ENCODE measurements at regions not wholly inside any gene's neighbourhood (a gene's known extent, or its start where the extent isn't known, plus 50 kb on each side); places are given as distances from the start of the nearest gene placed in this dataset.

DNA sequence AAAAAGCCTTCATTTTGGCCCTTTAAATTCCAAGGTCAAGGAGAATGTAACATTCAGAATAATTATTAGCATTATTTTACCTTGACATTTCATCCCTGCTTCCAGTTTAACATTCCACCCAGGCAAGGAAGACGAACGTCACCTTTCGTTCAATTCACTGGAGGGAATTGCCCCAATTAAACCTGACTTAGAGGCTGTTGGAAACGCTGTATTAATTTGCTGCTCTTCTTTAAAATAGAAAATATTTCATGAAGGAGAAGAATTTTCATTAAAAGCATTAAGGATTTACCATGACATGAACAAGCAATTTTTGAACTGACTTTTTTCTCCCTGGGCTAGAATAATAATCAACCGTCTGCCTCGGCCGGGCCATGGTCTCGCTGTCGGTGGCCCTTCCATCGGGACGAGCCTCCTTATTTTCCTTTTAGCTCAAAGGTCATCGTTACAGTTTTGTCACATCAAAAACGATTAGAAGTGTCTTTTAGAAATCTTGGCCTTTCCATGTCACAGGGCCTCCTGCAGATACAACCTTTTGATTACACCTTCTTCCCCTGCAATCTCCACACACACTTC is 282.9 kb upstream of the SOX4 start:
- no peak overlapping the region for H3K4me3 ChIP-seq (ENCODE audit: low read length)

DNA sequence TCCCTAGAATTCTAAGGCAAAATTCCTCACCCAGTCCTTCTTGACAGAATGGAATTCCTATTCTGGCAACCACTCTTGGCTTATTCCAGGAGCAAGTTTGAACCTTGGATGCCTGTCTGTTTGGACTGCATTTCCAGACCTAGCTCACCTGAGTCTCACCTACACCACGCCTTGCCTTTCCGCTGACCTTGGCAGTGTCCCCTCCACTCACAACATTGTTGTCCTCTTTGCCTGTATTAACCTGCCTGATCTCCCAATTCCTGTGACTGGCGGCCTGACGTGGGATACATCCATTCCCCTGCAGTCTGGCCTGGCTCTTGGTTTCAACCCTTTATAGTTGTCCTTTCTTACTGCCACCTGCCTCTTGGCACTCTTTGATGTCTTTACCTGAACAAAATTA is 281.4 kb upstream of the SOX4 start:
- Histone ChIP-seq H3K4me1 (ENCODE audit: insufficient read depth, low read length) (no peaks in the 10 kb centered on the region; the same call in 1 of the 2 replicates), H3K9ac (ENCODE audit: low read depth, low read length) (no peak overlapping the region)
- WGBS, result 91% methylated on average over 4 of the region's 4 CpGs

More for the DNA sequence above, 282.9 kb upstream of the SOX4 start:
- WGBS, result 91% methylated on average over 13 of the region's 13 CpGs
- Histone ChIP-seq H3K9me3 (ENCODE audit: insufficient read depth, low read depth, low read length) (no peaks in the 10 kb centered on the region), H3K9ac (ENCODE audit: low read depth, low read length) (no peak overlapping the region), H3K4me1 (ENCODE audit: insufficient read depth, low read length) (no peaks in the 10 kb centered on the region; the same call in 1 of the 2 replicates), H3K27me3 (ENCODE audit: insufficient read depth, low read length) (no peaks in the 10 kb centered on the region), H3K27ac (ENCODE audit: low read depth, low read length) (no peak overlapping the region), H3K36me3 (ENCODE audit: insufficient read depth, low read length) (no peaks in the 10 kb centered on the region)

GRCh38 chr6:21317642-21318041 is 275.9 kb upstream of the SOX4 start:
- H3K4me3 ChIP-seq (ENCODE audit: low read length), result no peak overlapping the region
- no peaks in the 10 kb centered on the region for H3K4me1 ChIP-seq (ENCODE audit: insufficient read depth, low read length)
- no peaks in the 10 kb centered on the region for H3K9me3 ChIP-seq (ENCODE audit: insufficient read depth, low read depth, low read length)
- H3K27ac ChIP-seq (ENCODE audit: low read depth, low read length), result no peak overlapping the region
- WGBS, result 92% methylated on average over 12 of the region's 12 CpGs
- no peak overlapping the region for H3K9ac ChIP-seq (ENCODE audit: low read depth, low read length)
- H3K36me3 ChIP-seq (ENCODE audit: insufficient read depth, low read length), result no peaks in the 10 kb centered on the region
- no peaks in the 10 kb centered on the region for H3K27me3 ChIP-seq (ENCODE audit: insufficient read depth, low read length)

More for the DNA sequence above, 281.4 kb upstream of the SOX4 start:
- no peak overlapping the region for H3K4me3 ChIP-seq (ENCODE audit: low read length)
- no peak overlapping the region for H3K27ac ChIP-seq (ENCODE audit: low read depth, low read length)
- H3K36me3 ChIP-seq (ENCODE audit: insufficient read depth, low read length), result no peaks in the 10 kb centered on the region
- no peaks in the 10 kb centered on the region for H3K27me3 ChIP-seq (ENCODE audit: insufficient read depth, low read length)
- H3K9me3 ChIP-seq (ENCODE audit: insufficient read depth, low read depth, low read length), result no peaks in the 10 kb centered on the region

DNA sequence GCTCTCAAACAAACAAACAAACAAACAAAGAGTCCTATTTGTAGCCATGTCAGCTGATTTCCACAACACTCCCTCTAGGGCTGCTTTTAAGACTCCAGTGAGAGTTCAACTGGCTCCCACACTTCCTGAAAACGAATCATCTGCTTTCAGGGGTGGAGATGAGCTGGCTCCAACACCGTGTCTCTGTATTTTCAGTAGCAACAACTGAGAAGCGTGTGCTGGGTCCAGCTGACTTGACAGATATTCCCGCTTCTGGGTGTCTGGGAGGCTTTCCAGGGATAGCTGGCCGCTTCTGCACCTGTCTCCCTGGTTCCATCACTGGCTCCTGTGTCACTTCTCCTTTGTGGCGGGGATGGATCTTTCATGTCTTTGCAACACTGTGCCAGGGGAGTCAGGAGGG is 272.5 kb upstream of the SOX4 start:
- no peaks in the 10 kb centered on the region for H3K4me1 ChIP-seq (ENCODE audit: insufficient read depth, low read length)
- no peaks in the 10 kb centered on the region for H3K9me3 ChIP-seq (ENCODE audit: insufficient read depth, low read depth, low read length)
- no peak overlapping the region for H3K9ac ChIP-seq (ENCODE audit: low read depth, low read length)
- no peak overlapping the region for H3K4me3 ChIP-seq (ENCODE audit: low read length)
- 86% methylated on average over 6 of the region's 6 CpGs for WGBS
- H3K27ac ChIP-seq (ENCODE audit: low read depth, low read length), result no peak overlapping the region
- H3K27me3 ChIP-seq (ENCODE audit: insufficient read depth, low read length), result no peaks in the 10 kb centered on the region
- no peaks in the 10 kb centered on the region for H3K36me3 ChIP-seq (ENCODE audit: insufficient read depth, low read length)

- Histone ChIP-seq H3K9ac (ENCODE audit: low read depth, low read length) (no peak overlapping the region), H3K9me3 (ENCODE audit: insufficient read depth, low read depth, low read length) (no peaks in the 10 kb centered on the region), H3K4me1 (ENCODE audit: insufficient read depth, low read length) (no peaks in the 10 kb centered on the region), H3K27ac (ENCODE audit: low read depth, low read length) (no peak overlapping the region), H3K4me3 (ENCODE audit: low read length) (no peak overlapping the region), H3K27me3 (ENCODE audit: insufficient read depth, low read length) (no peaks in the 10 kb centered on the region), H3K36me3 (ENCODE audit: insufficient read depth, low read length) (no peaks in the 10 kb centered on the region)
- 98% methylated on average over 2 of the region's 2 CpGs for WGBS
These were observed 272.0 kb upstream of the SOX4 start for GRCh38 chr6:21321531-21321930.

DNA sequence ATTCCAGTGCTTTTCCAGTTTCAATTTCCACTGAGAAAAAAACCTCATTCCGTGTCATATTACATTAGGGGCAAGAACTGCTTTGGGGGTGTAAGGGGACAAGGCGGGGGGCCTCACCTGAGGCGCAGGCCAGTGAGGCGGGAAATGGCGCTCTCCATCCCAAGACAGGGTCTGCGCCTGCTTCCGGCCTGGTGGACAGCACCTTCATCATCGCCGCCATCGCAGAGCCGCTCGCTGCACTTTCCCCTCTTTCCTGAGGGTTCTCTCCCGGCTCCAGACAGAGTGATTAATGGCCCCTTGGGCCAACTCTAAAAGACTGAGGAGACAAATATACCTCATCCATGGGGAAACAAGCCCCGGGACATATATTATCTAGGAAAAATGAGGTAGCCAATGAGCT is 270.0 kb upstream of the SOX4 start:
- H3K36me3 ChIP-seq (ENCODE audit: insufficient read depth, low read length), result no peaks in the 10 kb centered on the region
- peaks cover 11% of the 10 kb centered on the region for H3K4me1 ChIP-seq (ENCODE audit: insufficient read depth, low read length)
- H3K4me3 ChIP-seq (ENCODE audit: low read length), result no peak overlapping the region
- H3K27me3 ChIP-seq (ENCODE audit: insufficient read depth, low read length), result no peaks in the 10 kb centered on the region
- H3K9ac ChIP-seq (ENCODE audit: low read depth, low read length), result no peak overlapping the region
- 93% methylated on average over 14 of the region's 14 CpGs for WGBS
- H3K9me3 ChIP-seq (ENCODE audit: insufficient read depth, low read depth, low read length), result no peaks in the 10 kb centered on the region
- H3K27ac ChIP-seq (ENCODE audit: low read depth, low read length), result no peak overlapping the region

DNA sequence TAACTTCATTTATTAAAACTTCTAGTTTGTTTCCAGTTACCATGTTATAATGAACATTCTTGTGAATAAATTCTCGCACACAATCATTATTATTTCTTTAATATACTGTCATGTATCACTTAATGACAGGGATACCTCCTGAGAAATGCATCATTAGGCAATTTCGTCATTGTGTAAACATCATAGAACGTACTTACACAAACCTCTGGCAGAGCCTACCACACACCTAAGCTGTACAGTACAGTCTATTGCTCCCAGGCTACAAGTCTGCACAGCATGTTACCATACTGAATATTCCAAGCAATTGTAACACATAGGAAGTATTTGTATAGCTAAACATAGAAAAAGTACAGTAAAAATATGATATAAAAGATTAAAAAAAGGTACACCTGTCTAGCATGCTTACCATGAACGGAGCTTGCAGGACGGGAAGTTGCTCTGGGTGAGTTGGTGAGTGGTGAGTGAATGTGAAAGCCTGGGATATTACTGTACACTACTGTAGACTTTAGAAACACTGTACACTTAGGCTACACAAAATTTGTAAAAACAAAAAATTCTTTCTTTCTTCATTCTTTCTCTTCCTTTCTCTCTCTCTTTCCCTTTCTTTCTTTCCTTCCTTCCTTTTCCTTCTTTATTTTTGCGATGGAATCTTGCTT is 268.2 kb upstream of the SOX4 start:
- H3K9me3 ChIP-seq (ENCODE audit: insufficient read depth, low read depth, low read length), result no peaks in the 10 kb centered on the region
- H3K27ac ChIP-seq (ENCODE audit: low read depth, low read length), result no peak overlapping the region
- H3K4me3 ChIP-seq (ENCODE audit: low read length), result no peak overlapping the region
- WGBS, result 94% methylated on average over 6 of the region's 6 CpGs
- no peaks in the 10 kb centered on the region for H3K27me3 ChIP-seq (ENCODE audit: insufficient read depth, low read length)
- H3K4me1 ChIP-seq (ENCODE audit: insufficient read depth, low read length), result peaks cover 11% of the 10 kb centered on the region
- H3K9ac ChIP-seq (ENCODE audit: low read depth, low read length), result no peak overlapping the region
- H3K36me3 ChIP-seq (ENCODE audit: insufficient read depth, low read length), result no peaks in the 10 kb centered on the region

DNA sequence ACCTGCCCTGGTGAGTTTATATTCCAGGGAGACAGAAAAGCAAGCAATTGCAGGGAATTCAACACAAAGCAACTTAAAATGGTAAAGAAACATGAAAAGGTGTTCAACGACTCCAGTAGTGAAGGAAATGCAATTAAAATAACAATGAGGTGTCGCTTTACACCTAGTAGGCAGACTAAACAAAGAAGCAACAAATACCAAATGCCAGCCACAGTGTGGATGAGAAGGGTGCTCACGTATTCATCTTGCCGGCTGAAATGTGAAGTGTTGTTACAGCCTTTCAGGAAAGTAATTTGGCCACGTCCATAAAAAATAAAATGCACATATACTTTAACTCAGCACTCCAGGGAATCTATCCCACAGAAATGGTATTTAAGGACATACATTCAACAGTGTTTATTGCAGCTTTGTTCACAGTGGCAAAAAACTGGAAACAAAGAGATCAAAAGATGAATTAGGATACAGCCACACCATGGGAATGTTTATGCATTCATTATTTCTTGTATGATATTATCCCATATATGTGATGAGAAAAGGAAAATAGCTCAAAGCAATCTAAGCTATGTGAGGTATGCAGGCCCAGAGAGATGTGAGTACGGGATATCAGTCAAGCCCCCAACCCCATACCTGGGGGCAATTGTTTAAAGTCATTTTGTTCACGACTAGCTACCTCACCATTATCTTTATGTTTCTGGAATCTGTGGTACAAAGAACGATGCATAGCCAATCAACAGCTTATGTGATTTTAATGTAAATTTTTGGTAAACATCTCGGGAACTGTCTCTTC is 266.0 kb upstream of the SOX4 start:
- peaks cover 11% of the 10 kb centered on the region for H3K4me1 ChIP-seq (ENCODE audit: insufficient read depth, low read length)
- no peaks in the 10 kb centered on the region for H3K9me3 ChIP-seq (ENCODE audit: insufficient read depth, low read depth, low read length)
- H3K4me3 ChIP-seq (ENCODE audit: low read length), result peak overlapping the region; percentile 13; the same call in 1 of the 2 replicates
- peak overlapping the region; percentile 75 for H3K27ac ChIP-seq (ENCODE audit: low read depth, low read length)
- H3K36me3 ChIP-seq (ENCODE audit: insufficient read depth, low read length), result no peaks in the 10 kb centered on the region
- H3K27me3 ChIP-seq (ENCODE audit: insufficient read depth, low read length), result no peaks in the 10 kb centered on the region
- WGBS, result 14% methylated on average over 8 of the region's 9 CpGs
- peak overlapping the region; percentile 22; the same call in 1 of the 2 replicates for H3K9ac ChIP-seq (ENCODE audit: low read depth, low read length)

DNA sequence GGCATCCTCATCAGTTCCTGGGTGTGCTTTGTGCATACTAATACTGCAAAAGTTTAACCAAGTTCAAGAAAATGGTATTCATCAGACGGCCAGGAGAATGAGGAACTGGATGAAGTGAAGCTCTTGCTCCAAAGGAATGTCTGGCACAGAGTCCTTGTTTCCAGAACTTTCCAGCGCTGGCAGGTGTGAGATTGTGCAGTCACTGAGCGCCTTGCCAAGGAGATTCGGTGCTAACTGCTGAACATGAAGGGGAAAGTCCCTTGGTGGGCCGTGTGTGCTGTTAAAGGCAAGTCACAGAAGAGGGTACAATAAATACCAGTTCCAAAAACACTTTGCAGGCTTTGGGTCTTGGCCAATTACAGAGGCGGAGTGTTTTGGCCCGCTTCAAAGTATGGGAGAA is 262.3 kb upstream of the SOX4 start:
- H3K4me3 ChIP-seq (ENCODE audit: low read length), result no peak overlapping the region
- no peak overlapping the region for H3K27ac ChIP-seq (ENCODE audit: low read depth, low read length)
- H3K36me3 ChIP-seq (ENCODE audit: insufficient read depth, low read length), result no peaks in the 10 kb centered on the region
- peaks cover 11% of the 10 kb centered on the region for H3K4me1 ChIP-seq (ENCODE audit: insufficient read depth, low read length)
- H3K27me3 ChIP-seq (ENCODE audit: insufficient read depth, low read length), result no peaks in the 10 kb centered on the region
- H3K9ac ChIP-seq (ENCODE audit: low read depth, low read length), result no peak overlapping the region
- WGBS, result 82% methylated on average over 7 of the region's 7 CpGs
- H3K9me3 ChIP-seq (ENCODE audit: insufficient read depth, low read depth, low read length), result no peaks in the 10 kb centered on the region

DNA sequence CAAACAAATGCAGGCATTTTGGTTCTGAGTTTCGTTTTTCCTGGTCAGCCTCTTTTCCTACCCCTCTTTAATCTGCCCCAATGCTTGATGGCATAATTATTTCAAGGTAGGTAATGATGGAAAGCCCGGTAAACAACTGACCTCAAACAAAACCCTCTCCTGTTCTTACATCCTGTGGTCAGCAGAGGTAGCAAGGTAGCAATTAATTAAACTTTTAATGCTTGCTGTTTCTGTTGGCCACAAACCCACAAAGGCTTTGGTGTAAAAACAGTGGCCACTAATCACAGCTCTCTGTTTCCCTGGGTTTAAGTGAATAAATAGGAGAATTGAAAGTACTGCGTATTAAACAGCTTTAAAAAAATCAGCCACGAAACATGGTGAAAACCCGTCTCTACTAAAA is 261.5 kb upstream of the SOX4 start:
- no peaks in the 10 kb centered on the region for H3K9me3 ChIP-seq (ENCODE audit: insufficient read depth, low read depth, low read length)
- H3K27ac ChIP-seq (ENCODE audit: low read depth, low read length), result no peak overlapping the region
- H3K9ac ChIP-seq (ENCODE audit: low read depth, low read length), result no peak overlapping the region
- 95% methylated on average over 5 of the region's 5 CpGs for WGBS
- no peaks in the 10 kb centered on the region for H3K27me3 ChIP-seq (ENCODE audit: insufficient read depth, low read length)
- no peaks in the 10 kb centered on the region for H3K36me3 ChIP-seq (ENCODE audit: insufficient read depth, low read length)
- H3K4me1 ChIP-seq (ENCODE audit: insufficient read depth, low read length), result peaks cover 6% of the 10 kb centered on the region
- H3K4me3 ChIP-seq (ENCODE audit: low read length), result no peak overlapping the region

- Histone ChIP-seq H3K9me3 (ENCODE audit: insufficient read depth, low read depth, low read length) (no peaks in the 10 kb centered on the region), H3K27ac (ENCODE audit: low read depth, low read length) (no peak overlapping the region), H3K4me1 (ENCODE audit: insufficient read depth, low read length) (peaks cover 2% of the 10 kb centered on the region), H3K4me3 (ENCODE audit: low read length) (no peak overlapping the region), H3K9ac (ENCODE audit: low read depth, low read length) (no peak overlapping the region), H3K27me3 (ENCODE audit: insufficient read depth, low read length) (no peaks in the 10 kb centered on the region), H3K36me3 (ENCODE audit: insufficient read depth, low read length) (no peaks in the 10 kb centered on the region)
- WGBS, result 97% methylated on average over 8 of the region's 8 CpGs
These were observed 260.9 kb upstream of the SOX4 start for GRCh38 chr6:21332660-21333059.

Data from HUES64 (cell line).